ENCODE measurements at regions not wholly inside any gene's neighbourhood (a gene's known extent, or its start where the extent isn't known, plus 50 kb on each side); places are given as distances from the start of the nearest gene placed in this dataset.

DNA sequence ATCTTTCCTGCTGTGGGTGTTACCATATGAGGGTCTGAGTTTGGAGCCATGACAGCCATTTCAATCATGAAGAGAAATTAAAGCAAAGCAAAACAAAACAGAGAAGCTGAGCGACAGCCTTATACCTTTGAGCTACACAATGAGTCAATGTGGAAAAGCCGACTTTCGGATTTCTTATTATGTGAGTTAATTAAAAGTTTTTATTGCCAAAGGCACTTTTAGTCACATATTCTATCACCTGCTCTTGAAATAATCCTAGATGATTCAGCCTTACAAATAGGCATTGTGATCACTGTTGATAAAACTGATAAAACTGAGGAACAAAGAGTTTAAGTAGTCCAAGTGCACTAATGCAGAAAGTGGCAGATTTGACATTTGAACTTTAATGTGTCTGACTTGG, 381.9 kb upstream of the TENM4 start:
- ChIA-PET POLR2A (ENCODE audit: partially characterized antibody) (no interaction called here), CTCF (ENCODE audit: partially characterized antibody) (no interaction called here)
- H4K20me1 ChIP-seq (replicated peaks in 1 of 2; ENCODE audit: control insufficient read depth in 1 of 2, insufficient read depth in 2 of 2, low read length in 2 of 2): no peaks in the 10 kb centered on the region
- H3K9me3 ChIP-seq (ENCODE audit: insufficient read depth in 2 of 2, low read depth in 1 of 2, low read length in 1 of 2): no peaks in the 10 kb centered on the region
- H2BK5ac ChIP-seq (ENCODE audit: low read depth, low read length): no peak overlapping the region
- no peaks in the 10 kb centered on the region for H3K79me1 ChIP-seq (ENCODE audit: low read depth, low read length)
- H3K79me2 ChIP-seq (ENCODE audit: control insufficient read depth in 1 of 2, insufficient read depth in 2 of 2, low read length in 2 of 2): no peaks in the 10 kb centered on the region
- H3K4me1 ChIP-seq (replicated peaks in 1 of 4; ENCODE audit: control insufficient read depth in 3 of 4, insufficient read depth in 4 of 4, low read length in 3 of 4): no peaks in the 10 kb centered on the region
- TF ChIP-seq RNF2 (IDR thresholded peaks at IDR 0.05; ENCODE audit: borderline replicate concordance, low read depth, low read length, missing control alignments, poor library complexity, severe bottlenecking) (no peak), GABPA (IDR thresholded peaks at IDR 0.05; ENCODE audit: borderline replicate concordance, insufficient read depth, low read length) (no peak), RXRA (IDR thresholded peaks at IDR 0.05; ENCODE audit: insufficient read depth, low read depth, low read length) (no peak), PHF8 (conservative IDR thresholded peaks at IDR 0.05; ENCODE audit: low read depth, low read length) (no peak), SIRT6 (IDR thresholded peaks at IDR 0.05; ENCODE audit: low read length) (no peak)
- TF ChIP-seq, protein P1, sequence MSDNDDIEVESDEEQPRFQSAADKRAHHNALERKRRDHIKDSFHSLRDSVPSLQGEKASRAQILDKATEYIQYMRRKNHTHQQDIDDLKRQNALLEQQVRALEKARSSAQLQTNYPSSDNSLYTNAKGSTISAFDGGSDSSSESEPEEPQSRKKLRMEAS (IDR thresholded peaks at IDR 0.05): no peak
- no peak for DNase-seq (ENCODE audit: low read depth in 1 of 2, low spot score in 2 of 2)
- H3K23me2 ChIP-seq (ENCODE audit: low read depth, low read length): no peaks in the 10 kb centered on the region
- H3K4ac ChIP-seq (replicated peaks; ENCODE audit: insufficient read length, low read depth, low read length): no peak overlapping the region
- H2BK12ac ChIP-seq (ENCODE audit: low read depth, low read length): no peak overlapping the region
- H2AFZ ChIP-seq (ENCODE audit: low read length): no peak overlapping the region
- H3K18ac ChIP-seq (ENCODE audit: extremely low read depth, low read length): no peak overlapping the region
- H3K4me3 ChIP-seq (ENCODE audit: extremely low read depth in 1 of 4, insufficient read depth in 2 of 4, low read depth in 3 of 4, low read length in 4 of 4): no peak overlapping the region
- no peak overlapping the region for H4K91ac ChIP-seq (replicated peaks; ENCODE audit: insufficient read length, low read length)
- no peak overlapping the region for H3K56ac ChIP-seq (replicated peaks; ENCODE audit: insufficient read length, low read depth, low read length)
- H3K9ac ChIP-seq (replicated peaks in 1 of 4; ENCODE audit: extremely low read depth in 1 of 4, low read depth in 3 of 4, low read length in 3 of 4): no peak overlapping the region
- H2BK120ac ChIP-seq (replicated peaks; ENCODE audit: low read depth, low read length): no peak overlapping the region
- H3K27me3 ChIP-seq (replicated peaks in 1 of 4; ENCODE audit: control insufficient read depth in 3 of 4, extremely low read depth in 1 of 4, insufficient read depth in 3 of 4, low read length in 3 of 4): no peaks in the 10 kb centered on the region
- H3K23ac ChIP-seq (ENCODE audit: insufficient read length): no peak overlapping the region
- H3K36me3 ChIP-seq (ENCODE audit: control insufficient read depth in 2 of 4, insufficient read depth in 4 of 4, low read length in 3 of 4): no peaks in the 10 kb centered on the region
- H2AK5ac ChIP-seq (ENCODE audit: low read depth, low read length): no peak overlapping the region
- FAIRE-seq: no peak
- no peak overlapping the region for H3K14ac ChIP-seq (ENCODE audit: insufficient read length)
- no peak overlapping the region for H3K4me2 ChIP-seq (ENCODE audit: insufficient read depth in 1 of 2, low read depth in 2 of 2, low read length in 2 of 2)
- 100% methylated on average over 3 of the region's 3 CpGs; no CpG with 5 or more reads in 1 of the 2 experiments for WGBS, 2 experiments (ENCODE audit: extremely low coverage in 1 of 2, insufficient coverage in 1 of 2, insufficient read length in 1 of 2, insufficient replicate concordance in 2 of 2, low coverage in 1 of 2, low lambda C conversion rate in 2 of 2, missing lambda C conversion rate in 1 of 2)
- H2BK20ac ChIP-seq (ENCODE audit: low read length): no peak overlapping the region
- no peak overlapping the region for H4K5ac ChIP-seq (ENCODE audit: insufficient read length, low read depth, low read length)
- H3K27ac ChIP-seq (ENCODE audit: low read depth, low read length): no peak overlapping the region
- no peak overlapping the region for H4K8ac ChIP-seq (ENCODE audit: extremely low read depth, insufficient read depth, low read length)
- no peak overlapping the region for H2BK15ac ChIP-seq (ENCODE audit: low read length)

Data from H1 (cell line).